22Rv1 (cell line): ENCODE measurements at regions not wholly inside any gene's neighbourhood (a gene's known extent, or its start where the extent isn't known, plus 50 kb on each side); places are given as distances from the start of the nearest gene placed in this dataset.

Source experiments
- H3K27ac ChIP-seq: fragments of 450-650 bp; 2 replicates; pipeline ENCODE4 v1.5.1; 2017
- CTCF ChIP-seq: fragments of 450-650 bp; IDR thresholded peaks from 2 replicates; pipeline ENCODE4 v1.5.1; 2017; ENCODE audit warnings: mild to moderate bottlenecking
- ZFX ChIP-seq: fragments of 450-650 bp; IDR thresholded peaks from 2 replicates; pipeline ENCODE4 v1.6.1; 2017; ENCODE audit warnings: antibody characterized with exemption, borderline replicate concordance

- TF ChIP-seq CTCF (no peak), ZFX (no peak)
- no peak overlapping the region for H3K27ac ChIP-seq
Measured at GRCh38 chr12:90899456-90900182, 55.4 kb downstream of the CCER1 start.

- no peak overlapping the region for H3K27ac ChIP-seq
- TF ChIP-seq CTCF, result no peak
- no peak for TF ChIP-seq ZFX
Measured at GRCh38 chr12:90897986-90898385, 57.0 kb downstream of the CCER1 start.

- no peak for TF ChIP-seq ZFX
- no peak for TF ChIP-seq CTCF
- no peak overlapping the region for H3K27ac ChIP-seq
Measured at GRCh38 chr12:90897316-90897715, 57.7 kb downstream of the CCER1 start.

- no peak overlapping the region for H3K27ac ChIP-seq
- TF ChIP-seq CTCF (no peak), ZFX (no peak)
Measured at GRCh38 chr12:90896821-90897220, 58.2 kb downstream of the CCER1 start.

GRCh38 chr12:90896164-90896563 lies 58.8 kb downstream of the CCER1 start:
- no peak overlapping the region for H3K27ac ChIP-seq
- TF ChIP-seq CTCF (no peak), ZFX (no peak)

GRCh38 chr12:90888316-90888715 lies 66.7 kb downstream of the CCER1 start:
- no peak overlapping the region for H3K27ac ChIP-seq
- TF ChIP-seq ZFX (no peak), CTCF (no peak)

GRCh38 chr12:90883456-90883855 lies 71.5 kb downstream of the CCER1 start:
- no peak overlapping the region for H3K27ac ChIP-seq
- no peak for TF ChIP-seq ZFX
- no peak for TF ChIP-seq CTCF
